CD4-positive, alpha-beta T cell treated with Interleukin-6 for 4 hours (primary cell): ENCODE measurements at regions not wholly inside any gene's neighbourhood (a gene's known extent, or its start where the extent isn't known, plus 50 kb on each side); places are given as distances from the start of the nearest gene placed in this dataset.

ENCODE experiments used
- DNase-seq: peaks from one replicate; pipeline ENCODE4 v3.0.0-alpha.2; 2020; ENCODE audit warnings: mixed read lengths

DNA sequence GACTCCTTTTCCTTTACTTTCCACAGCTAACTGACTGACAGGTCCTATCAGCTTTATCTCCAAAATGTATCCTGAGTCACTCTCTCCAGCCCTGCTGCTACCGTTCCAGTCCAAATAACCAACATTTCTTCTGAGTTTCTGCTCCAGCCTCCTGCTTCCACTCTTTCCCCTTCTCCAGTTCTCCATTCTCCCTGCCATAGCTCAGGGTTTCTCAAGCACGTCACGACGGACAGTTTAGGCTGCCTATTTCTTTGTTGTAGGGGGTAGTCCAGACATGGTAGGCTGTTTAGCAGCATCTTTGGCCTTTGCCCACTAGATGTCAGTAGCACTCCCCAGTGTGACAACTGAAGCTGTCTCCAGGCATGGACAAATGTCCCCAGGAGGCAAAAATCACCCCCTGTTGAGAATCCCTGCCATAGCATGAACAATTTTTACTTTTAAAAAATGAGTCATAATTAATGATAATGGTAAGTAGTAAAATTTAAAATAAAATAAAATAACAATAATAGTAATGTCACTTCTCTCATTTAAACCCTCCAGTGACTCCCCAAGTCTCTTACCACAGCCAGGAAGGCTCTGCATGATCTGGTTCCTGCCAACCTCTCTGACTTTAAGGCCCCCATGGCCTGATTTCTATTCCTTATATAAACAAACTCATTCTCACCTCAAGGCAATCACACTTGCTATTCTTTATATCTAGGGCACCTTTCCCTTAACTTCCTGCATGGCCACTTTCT, 105.4 kb upstream of the FER start:
- DNase-seq, result peak; percentile 51

DNA sequence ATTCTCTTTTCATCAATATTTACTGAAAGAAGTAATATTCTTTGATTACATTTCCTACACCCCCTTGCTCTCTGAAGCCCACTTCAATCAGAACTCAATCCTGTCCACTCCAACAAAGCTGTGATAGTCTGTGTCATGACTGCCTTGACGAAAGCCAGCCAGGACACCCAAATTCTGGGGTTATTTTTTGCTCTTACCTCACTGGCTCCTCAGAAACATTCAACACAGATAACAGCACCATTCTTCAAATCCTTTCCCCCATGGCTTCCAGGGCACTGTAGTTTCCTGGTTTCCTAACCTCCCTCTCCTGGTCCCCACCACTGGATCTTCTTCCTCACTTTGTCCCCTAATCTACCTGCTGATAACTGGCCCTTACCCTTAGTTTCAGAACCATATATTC, 106.1 kb upstream of the FER start:
- DNase-seq, result no peak

DNA sequence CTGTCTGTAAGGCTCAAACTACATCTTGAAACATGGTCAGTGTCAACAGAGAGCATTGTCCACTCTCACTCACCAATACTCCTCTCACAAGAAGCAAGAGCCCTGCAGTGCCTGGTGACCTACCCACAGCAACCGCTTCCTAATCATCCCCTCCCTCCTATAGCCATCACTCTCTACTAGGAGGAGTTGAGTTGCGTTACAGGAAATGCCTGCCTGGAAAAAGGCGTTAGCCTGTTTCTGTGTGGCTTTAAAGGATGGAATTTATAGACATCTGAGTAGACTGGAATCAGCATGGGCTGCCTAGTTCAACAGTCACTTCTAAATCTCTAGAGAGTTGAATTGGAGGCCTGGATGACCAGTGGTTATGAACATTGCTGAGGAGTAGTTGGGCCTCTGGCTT, 108.3 kb upstream of the FER start:
- DNase-seq, result no peak

DNA sequence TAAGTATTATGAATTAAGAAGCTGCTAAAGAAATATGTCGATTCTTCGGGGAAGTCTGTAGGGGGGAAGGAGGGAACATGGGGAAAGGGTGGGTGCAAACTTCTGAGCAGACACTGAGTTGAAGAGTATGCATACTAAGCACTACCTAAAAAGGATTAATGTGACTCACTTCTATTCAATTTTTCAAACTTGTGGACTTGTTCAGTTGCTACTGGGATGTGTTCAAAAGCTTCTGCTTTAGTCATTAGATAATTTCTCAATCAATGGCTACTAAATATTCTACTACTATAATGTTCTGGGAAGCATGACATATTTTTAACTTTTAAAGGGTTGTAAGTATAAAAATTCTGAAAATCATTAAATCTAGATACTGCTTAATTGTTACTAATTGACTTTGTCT, 109.7 kb upstream of the FER start:
- no peak for DNase-seq

- no peak for DNase-seq
Measured at GRCh38 chr5:108637134-108637533, 110.6 kb upstream of the FER start.

DNA sequence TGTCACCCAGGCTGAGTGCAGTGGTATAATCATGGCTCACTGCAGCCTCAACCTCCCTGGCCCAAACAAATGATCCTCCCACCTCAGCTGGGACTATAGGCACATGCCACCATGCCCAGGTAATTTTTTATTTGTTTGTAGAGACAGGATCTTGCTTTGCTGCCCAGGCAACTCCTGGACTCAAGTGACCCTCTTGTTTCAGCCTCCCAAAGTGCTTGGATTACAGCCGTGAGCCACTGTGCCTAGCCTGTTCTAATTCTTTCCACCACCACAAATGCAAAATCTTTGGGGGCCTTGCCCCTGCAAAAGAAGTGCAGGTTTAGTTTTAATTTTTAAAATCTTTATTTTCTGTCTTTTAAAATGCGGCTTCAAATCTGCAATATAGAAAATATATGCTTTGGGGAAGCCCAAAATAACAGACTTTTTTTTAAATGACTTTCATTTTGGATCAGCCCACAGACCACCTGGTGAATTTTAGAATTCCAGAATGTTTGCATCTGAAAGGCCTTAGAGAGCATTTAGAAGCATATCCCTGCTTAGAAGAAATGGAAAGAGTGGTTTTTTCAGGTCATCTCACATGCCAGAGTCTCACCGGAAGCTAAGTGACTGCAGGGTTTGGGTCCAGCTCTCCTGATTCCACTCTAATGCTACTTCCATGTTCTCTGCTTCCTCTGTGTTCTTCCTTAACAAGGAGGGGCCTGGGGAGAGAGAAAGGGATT, 111.4 kb upstream of the FER start:
- DNase-seq, result no peak

- no peak for DNase-seq
Measured at GRCh38 chr5:108634617-108635288, 112.9 kb upstream of the FER start.

DNA sequence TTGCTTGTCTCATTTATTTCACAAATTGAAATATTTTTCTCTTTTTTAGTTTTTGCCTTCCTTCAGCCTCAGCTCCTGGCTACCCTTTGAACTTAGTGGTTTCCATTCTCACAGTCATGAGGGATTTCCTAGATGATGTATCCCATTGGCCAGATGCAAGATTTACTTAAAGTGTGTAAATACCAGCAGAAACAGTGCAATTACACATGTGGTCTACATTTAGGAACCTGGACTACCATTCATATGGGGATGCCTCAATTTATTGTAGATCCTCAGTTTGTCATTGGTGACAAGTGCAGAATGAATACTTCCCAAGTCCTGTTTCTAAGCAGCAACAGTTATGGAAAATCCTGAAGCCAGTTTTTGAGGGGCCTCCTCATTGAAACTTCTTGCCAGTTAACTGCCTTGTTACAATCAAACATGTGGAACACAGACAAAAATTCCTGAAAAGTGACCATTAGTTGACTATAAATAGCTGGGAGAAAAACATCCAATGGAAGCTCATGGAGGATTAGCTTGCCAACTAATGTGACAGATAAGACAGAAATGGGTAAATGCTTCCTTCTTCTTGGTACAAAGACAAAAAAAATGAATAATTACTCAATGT, 113.6 kb upstream of the FER start:
- DNase-seq, result no peak

GRCh38 chr5:108629779-108630528, 117.7 kb upstream of the FER start:
- no peak for DNase-seq

GRCh38 chr5:108625654-108626053, 122.0 kb upstream of the FER start:
- DNase-seq, result no peak

DNA sequence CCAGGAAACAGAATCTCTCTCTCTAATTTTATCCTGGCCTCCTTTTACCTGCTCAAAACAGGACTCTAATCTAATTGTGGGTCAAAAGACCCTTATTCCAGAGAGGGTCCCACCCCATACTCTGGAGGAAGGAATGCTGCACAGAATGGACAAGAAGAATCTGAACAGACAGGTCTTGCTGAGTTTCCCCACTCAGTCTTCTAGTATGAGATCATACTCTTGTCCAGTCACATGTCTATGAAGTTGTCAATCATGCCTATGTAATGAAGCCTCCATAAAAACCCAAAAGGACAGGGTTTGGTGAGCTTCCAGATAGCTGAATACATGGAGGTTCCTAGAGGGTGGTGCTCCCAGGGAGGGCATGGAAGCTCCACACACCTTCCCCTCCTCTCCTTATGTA, 123.9 kb upstream of the FER start:
- no peak for DNase-seq

DNA sequence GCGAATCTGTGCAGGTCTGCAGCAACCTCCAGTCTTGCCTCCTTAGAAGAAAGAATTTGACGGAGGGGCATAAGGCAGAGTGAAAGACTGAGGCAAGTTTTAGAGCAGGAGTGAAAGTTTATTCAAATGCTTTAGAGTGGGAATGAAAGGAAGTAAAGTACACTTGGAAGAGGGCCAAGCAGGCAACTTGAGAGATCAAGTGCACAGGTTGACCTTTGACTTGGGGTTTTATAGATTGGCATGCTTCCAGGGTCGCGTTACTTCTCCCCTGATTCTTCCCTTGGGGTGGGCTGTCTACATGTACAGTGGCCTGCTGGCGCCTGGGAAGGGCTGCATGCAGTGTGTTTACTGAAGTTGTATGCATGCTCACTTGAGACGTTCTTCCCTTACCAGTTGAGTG, 127.2 kb upstream of the FER start:
- no peak for DNase-seq

DNA sequence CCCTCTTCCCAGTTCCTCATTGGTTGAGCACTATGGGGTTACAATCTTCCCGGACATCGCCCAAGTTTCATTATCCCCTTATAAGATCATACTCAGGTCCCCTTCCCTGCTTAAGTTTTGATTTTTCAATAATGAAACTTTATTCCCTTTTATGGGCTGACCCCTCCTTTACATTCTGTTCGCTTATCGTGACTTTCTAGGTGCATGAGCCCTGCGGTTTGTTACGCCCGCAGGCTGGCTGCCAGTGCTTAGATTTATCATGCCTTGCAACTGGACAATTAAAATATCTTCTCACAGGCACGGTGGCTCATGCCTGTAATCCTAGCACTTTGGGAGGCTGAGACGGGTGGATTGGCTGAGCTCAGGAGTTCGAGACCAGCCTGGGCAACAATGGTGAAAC, 127.9 kb upstream of the FER start:
- no peak for DNase-seq

DNA sequence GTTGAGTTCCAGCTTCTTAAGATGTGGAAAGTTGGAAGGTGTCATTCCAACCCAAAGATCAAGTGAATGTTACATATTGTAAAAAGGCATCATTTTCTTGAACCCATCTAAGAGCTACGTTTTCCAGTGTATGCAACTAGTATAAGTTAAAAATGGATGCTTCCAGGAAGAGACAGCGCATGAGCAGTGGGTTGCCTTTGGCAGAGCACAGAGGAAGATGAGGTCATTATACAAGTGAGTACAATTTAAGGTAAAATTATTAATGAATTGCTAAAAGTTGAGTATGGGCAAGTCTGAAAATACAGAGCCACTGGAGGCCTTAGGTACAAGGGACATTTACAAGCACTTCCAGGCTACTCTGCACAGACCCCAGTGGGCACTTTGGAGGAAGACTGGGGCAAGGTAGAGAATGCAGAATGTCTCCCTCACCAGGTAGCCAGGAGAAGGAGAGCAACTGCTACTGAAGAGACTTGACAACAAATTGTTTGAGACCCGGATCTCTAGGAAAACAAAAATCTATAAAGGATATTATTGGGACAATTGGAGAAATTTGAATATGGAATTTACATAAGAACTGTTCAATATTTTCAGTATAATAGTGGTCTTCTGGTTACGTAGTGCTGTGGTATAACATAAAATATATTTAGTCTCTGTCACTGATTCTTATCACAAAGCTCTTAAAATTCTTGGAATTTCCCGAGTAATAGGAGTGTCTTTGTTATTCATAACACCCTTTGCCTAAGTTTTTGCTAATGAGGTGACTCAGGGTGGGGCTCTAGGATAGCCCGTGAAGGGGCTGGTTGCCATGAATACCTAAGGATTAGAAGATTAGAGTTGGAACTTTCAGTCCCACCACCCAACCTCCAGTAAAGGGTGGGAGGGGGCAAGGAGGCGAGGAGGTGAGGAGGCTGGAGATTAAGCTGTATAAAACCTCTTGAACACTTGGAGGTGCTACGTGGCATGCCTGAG, 129.9 kb upstream of the FER start:
- no peak for DNase-seq

DNA sequence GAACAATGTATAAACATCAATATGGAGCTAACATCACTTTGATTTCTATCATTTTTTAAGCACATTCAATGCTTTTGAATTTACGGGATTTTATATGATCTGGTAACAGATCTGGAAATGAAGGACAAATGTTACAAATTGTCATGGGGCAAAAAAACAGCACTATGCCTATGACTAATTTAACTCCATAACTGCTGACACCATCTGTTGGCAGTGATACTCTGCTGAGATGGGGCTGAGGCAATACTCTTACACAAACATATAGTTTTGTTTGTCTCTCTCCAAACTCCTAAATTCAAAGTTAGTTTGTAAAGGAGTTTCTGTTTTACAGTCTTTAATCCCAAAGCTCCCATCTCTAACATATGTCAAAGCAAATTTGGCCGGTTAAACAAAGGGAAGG, 132.5 kb upstream of the FER start:
- no peak for DNase-seq

DNA sequence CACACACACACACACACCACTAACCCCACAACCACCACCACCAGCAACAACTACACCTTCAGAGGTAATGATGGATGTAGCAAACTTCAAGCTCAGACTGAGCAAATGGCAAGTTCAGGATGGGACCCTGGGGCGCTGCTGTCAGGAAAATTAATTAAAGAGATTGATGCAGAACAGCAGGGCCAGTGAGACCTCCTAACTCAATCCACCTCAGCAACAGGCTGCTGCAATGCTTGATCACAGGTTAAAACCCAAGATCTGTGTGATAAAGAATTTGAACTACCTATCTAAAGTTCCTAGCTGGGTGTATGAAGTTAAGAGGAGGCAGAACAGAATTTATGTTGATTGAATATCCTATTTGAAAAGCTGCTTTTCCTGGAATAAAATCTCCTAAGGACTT, 140.3 kb upstream of the FER start:
- DNase-seq, result no peak

GRCh38 chr5:108606185-108606584, 141.5 kb upstream of the FER start:
- no peak for DNase-seq

GRCh38 chr5:108602830-108603229, 144.9 kb upstream of the FER start:
- DNase-seq, result no peak

DNA sequence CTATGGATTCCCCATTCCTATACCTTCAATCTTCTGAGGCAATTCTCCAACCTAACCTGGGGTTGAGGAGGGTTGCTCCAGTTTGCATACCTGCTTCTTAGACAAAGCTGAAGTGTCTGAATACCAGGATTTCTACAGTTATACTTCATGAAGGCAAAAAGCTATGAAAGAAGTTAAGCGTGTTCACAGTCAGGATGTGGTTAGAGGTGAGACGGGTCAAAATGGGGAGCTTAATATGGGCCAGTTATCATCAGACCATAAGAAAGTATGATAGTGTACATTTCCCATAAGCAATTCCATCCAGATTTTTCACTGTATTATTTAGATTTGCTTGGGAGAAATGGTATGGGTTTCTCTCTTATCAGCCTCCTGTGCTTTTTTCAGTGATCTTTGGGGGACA, 156.9 kb upstream of the FER start:
- DNase-seq, result no peak

DNA sequence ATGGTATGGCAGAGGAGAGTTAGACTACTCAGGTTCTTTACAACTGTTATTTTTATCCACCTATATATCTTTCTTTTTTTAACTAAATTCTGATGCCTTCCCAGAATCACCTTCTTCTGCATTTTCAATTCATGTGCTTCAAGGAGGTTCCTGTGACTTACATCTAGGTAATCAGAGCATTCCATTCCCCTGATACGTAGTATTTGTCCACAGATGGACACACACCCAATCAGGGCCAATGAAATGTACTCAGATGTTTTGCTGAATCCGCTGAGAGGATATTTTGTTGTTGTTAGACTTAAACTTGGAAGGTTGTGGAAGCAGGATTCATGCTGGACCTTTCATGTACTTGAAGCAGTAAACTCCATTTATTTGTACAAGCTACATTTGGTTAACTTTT, 159.4 kb upstream of the FER start:
- no peak for DNase-seq

GRCh38 chr5:108587821-108588220, 159.9 kb upstream of the FER start:
- no peak for DNase-seq

- DNase-seq, result no peak
Measured at GRCh38 chr5:108581026-108581425, 166.7 kb upstream of the FER start.
